ENCODE measurements at regions not wholly inside any gene's neighbourhood (a gene's known extent, or its start where the extent isn't known, plus 50 kb on each side); places are given as distances from the start of the nearest gene placed in this dataset.

DNA sequence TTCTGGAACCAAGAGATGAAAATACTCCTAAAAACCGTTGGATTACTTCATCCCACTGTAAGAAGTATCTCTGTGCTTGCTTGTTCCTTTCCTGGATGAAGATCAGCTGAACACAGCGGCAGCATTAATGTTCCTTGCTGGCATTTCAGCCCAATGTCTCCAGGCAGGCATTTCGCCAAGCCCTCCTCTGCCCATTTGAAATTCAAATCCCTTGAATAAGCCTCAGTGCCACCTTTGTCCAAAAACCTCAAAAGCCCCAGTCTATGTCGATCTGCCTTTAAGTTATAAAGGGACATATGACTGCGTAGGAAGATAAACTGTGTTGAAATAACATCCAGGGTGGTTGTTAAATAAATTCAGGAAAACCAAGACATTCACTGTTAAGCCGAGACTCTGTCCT lies 156.8 kb upstream of the PDZRN3 start:
- no peak for DNase-seq

DNA sequence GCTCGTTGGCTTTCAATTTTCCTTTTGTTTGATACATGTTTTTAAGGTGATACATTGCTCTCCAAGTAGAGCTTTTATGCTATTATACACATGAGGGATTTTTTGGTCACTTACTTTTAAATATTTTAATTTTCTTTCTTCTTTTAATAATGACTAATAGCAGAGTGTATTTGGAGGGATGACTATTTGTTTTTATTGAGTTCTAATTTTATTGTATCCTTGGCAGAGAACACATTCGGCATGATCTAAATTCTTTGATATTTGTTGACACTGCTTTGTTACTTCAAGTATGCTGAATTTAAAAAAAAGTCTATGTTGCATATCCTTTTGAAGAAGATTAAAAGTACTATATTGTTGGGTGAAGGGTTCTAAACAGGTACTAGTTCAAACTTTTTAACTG lies 149.9 kb upstream of the PDZRN3 start:
- no peak for DNase-seq

DNA sequence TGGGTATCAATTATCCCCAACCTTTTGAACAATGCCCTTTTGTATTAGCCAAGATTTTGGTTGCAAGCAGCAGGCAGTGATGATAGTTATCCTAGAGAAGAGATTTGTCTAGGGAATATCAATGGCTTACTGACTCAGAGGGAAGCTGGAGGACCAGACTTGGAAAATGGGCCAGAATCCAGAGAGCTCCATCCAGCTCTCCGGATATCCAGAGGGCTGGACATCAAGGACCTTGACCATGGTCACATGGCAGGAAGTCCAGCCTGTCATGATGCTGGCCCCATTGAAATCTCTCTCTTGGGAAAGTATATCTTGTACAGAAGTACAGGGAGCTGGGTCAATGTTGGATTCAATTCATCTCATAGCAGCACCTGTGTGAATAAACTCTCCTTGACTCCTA lies 148.5 kb upstream of the PDZRN3 start:
- DNase-seq, result no peak

DNA sequence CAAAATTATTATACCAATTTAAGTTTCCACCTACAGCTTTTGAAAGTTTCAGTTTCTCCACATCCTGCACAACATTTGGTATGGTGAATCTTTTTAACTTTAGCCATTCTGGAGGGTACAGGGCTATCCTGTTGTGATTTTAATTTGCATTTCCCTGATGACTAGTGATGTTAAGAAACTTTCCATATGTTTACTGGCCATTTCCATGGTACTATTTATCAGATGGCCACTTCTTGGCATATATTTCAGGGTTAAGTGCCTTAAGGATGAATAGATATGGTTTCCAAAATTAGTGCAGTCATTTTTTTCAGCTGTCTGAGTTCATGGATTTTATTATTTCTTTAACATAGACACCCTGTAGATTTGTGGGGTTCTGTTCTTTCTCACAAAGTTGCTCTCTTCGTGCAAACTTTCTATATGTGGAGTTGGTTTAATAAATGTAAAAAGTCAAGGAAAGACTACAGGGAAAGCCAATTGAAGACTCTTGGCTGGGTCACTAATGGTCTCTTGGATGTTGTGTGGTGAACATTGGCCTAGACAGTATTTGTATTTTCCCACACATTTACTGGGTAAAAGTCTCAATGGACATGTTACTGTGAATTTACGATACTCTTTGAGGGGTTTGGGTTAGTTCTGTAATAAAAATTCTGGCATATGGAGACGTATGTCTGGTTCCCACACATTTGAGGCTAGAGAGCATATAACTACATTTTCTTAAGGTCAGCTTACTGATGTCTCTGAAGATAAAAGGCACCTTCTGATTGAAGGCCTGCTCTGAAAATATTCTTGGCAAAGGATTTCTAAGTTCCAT lies 147.5 kb upstream of the PDZRN3 start:
- DNase-seq, result no peak

DNA sequence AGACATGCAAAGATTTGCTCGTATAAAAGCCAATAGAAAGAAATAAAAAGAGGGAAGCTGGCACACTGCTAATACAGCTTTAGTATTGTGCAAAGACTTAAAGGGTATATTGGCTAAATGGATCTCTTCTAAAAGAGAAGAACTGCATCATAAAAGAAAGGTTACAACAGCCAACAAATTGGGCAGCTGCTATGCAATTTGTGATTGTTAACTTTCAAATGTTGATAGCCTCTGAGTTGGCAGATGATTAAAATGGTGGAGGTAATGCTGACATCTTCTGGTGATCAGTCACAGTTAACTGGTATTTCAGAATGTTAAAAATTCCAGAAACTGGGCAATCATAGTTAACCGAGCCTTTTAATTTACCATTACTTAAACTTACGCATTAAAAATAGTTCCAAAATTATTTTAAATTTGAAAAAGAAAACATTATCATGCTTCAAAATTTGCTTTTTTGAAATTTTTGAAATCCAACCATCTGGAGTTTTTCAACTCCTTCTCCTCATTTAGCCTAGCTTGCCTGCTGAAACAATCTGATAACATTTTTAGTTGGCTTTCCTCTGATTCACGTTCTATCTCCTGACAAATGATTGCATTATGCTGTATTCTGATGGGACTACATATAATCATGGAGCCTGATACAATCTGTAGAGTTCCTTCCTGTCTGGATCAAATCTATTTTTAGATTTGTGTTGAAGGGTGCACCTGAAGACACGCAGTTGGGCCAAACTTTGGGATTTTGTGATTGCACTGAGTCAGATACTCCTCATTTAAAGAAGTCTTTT lies 144.0 kb upstream of the PDZRN3 start:
- DNase-seq, result no peak

DNA sequence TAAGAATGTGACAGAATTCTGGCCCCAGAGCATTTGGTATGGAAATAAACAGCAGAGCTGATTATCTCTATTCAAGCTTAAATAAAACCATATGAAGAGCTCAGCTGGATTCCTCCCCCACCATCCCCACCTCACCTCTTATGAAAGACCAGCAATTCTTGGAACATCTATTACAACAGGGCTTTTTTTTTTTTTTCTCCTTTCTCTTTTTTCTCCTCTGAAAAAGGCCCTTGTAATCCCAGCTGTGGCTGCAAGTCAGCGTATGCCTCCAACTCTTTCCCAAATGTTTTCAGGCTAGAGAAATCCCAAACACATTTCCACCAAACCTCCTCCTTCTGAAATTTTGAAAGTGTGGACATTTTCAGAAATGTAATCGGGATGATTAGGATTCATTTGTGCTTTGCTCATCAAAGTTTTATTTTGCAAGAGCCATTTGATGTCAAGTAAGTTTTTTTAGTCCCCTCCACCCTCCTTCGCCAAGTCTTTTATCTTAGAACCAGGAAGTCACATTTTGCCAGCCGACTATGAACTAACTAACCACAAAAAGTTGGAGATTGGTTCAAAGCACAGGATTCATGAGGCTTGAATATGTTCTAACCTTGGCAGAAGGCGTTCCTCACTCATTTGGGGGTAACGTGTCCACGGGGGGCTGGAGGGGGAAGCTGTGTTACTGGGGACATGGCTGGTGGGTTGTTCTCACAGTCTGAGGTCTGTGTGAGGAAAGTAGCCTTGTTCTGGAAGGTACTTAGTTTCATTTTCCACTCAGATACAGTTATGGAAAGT lies 142.0 kb upstream of the PDZRN3 start:
- no peak for DNase-seq

DNA sequence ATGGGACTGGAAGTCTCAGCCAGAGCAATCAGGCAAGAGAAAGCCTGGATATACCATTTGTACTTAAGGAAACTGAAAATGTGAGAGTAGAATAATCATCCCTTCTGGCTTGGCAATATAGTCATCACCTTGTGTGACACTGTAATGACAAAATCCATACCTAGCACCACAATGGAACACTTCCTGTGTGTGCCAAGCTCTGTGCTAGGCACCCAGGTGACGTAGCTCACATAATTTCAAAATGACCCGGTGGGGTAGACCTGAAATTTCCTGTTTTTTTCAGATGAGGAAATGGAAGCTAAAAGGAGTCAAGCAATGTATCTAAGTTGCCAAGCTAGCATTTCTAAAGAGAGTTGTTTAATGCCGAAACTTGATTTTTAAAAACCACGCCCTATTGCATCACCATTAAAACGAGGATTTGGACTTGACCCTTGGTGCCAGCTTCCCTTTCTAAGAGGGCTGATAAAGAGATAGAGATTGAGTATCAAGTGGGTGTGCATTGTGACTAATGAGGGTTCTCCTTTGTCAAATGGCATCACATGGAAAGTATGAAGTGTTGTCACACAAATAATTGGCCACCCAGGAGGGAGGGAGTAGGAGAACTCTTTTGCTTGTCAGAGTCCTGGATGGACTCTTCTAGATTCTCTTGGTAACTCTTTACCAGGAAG lies 141.3 kb upstream of the PDZRN3 start:
- DNase-seq, result no peak

DNA sequence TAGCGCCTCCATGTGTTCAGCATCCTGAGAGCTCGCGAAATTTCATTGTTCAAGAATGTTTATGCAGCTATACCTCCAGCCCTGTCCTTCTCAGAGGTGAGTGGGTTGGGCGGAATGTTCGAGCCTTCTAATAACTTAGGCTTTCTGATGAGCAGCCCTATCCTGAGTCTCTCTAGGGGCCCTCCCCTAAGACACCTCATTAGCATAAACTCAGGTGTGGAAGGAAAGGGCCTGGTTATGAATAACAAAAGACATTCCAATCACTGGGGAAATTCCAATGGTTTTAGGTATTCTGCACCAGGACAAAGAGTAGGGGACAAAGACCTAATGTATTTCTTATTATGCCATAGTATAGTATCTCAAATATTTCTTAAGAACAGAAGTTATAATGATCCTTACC lies 138.1 kb upstream of the PDZRN3 start:
- no peak for DNase-seq

DNA sequence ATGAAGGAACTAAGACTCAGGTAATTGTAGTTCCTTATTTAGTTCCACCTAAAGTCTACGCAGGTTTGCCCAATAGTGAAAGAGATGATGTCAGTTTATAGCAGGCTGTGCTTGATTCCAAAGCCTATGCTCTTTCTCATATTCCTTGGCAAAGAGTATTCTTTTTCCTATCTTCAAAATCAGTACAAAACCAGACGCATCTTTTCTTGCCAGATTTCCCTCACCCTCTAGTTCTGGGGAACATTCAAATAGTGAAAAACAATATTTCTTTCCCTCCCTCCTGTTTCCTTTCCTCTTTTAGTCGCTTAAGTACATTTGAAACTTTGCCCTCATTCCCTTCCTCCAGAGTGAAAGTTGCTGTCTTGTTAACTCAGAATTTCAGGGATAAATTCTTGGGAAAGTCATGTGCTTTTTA lies 134.6 kb upstream of the PDZRN3 start:
- no peak for DNase-seq

DNA sequence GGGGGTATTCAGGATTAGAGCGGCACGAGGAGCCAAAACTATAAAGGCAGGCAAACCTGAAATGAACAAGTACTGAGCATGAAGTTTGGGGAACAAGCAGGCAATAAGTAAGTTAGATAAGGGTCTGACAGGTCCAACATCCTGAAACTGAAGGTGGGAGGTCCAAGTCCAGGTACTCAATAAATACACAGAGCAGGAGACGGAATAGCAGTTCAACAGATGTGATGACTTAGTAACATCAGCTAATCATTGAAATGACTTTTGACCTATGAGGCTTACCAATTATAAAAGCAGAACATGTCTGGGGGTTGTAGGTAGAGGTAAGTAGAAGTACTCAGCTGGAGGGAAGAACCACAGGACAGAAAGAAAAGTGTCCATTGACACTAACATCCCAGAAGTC lies 132.8 kb upstream of the PDZRN3 start:
- DNase-seq, result no peak

DNA sequence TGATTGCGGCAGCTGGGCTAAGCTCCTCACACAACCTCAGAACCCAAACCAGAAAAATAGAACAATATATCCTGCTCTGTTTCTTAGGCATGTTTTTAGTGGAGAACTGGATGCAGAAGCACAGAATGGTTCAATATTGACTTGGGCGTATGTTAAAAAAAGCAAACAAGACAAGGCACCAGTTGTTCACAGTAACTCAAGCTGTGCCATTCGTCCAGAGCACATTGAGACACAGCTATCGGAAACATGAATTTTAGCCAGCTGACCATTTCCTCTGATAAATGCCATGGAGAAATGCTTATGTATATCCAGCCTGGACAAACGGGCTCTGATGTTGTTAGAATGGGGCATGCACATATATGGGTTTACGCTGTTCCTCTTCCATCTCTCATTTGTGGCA lies 129.2 kb upstream of the PDZRN3 start:
- DNase-seq, result no peak

DNA sequence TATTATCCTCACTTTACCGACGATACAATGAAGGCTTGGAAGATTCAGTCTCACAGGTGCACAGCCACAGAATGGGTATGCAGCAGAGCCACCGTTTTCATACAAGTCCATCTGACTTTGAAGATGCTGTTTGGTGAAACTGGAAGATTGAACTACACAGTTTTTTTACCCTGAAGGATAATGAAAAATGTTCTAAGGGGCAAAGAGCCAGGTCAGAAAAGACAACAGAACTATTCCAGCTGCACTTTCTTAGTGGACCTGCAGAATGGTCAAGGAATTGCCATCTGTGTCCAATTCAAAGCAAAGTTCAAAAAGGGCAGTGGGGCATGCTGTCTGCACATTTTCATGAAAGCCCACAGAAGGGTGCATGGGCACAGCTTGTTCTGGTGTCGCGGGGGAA lies 127.6 kb upstream of the PDZRN3 start:
- DNase-seq, result no peak

DNA sequence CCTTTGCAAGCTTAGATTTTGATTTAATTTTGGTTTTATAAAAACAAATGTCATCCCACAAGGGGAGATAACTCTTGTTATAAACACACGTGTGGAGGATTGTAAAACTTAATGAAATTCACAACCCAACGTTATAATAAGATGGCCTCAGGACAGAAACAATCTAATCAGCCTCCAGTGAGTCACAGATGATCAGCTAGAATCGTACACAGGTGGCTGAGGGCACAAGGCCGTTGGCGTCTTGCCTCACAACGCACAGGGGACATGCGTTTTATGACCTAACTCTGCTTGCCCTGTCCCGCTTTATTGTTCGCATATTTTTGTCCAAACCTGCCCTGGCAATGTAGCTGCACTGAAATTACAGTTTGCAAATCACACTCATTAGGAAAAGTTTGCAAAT lies 121.9 kb upstream of the PDZRN3 start:
- no peak for DNase-seq

DNA sequence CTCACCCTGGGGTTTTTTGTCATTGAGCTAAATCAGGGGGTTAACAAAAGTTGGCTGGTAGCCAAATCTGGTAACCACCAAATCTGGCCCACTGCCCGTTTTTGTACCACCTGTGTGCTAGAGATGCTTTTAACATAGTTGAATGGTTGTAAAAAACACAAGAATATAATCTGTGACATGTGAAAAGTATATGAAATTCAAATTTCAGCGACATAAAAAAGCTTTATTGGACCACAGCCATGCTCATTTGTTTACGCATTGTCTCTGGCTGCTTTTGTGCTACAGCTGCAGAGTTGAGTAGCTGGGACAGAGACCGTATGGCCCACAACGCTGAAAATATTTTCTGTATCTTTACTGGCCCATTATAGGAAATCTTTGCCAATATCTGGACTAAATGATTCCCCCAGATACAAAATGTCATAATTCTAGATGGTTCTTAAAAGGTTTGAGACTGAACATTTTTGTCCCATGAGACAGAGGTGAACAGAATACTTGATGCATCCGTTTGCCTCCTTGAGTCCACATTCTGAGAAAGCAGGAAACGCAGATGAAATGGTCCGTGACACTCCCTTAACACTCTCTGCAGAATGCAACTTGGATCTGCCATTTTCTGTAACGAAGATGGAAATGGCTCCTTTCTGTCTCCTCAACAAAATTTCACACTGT lies 120.9 kb upstream of the PDZRN3 start:
- DNase-seq, result no peak

DNA sequence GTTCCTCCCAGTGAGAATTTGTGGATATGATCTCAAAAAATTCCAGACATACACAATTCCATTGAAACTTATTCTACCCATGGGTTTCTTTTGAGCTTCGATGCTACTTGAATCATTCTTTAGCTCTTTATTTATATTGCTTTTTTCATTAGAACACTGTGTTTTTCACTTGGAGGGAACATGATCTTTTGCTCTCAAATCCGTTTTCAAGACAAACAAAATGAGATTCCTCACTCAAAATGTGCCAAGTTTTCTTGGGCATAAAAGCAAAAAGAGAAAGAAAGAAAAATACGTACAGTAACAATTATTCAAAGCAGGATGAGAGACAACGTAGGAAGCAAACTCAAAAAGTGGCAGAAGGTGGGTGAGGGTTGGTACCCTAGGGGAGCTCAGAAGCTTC lies 118.8 kb upstream of the PDZRN3 start:
- no peak for DNase-seq

DNA sequence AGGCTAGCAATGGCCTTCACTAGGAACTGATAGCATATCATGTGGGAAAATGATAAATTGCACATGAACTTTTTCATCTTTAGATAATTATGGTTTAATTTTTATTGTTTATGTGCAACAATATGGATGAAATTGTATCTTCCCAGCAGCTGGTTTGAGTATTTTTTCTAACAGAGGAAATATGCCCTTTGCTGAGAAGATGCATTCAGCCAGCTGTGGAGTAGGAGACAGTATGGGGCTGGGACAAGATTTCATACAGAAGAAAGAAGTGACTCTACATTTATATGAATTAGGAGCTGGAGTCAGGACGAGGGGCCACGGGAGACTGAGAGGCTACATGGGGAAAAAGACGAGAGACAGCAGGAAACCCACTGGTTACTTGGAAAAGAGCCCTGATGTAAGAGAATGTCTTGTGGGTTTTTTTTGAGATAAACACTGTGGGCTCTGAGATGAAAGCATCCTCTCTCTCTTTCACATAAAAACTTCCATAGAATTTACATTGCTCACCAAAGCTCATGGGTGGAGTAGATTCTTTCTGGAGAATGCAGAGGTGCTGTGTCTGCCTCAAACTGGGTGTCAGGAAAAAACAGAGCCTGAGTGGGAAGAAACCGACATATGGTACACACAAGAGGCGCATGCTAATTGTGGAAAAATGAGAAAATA lies 115.2 kb upstream of the PDZRN3 start:
- DNase-seq, result no peak

DNA sequence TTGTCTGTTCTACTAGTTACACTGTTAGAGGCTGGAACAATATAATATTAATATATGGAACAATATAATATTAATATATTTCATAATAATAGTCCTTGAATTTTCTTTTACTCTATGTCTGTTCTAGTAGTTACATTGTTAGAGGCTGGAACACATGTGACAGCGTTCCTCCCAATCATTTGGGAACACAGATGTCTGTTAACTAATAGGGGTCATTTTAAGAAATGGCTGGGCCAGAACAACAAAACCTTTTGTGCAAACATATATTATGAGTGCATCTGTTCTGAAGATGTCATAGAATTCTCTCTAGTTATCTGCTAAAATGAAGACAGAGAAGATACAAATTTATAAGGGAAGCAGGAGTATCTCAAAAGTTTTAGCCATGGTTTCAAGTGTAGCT lies 114.0 kb upstream of the PDZRN3 start:
- DNase-seq, result no peak

DNA sequence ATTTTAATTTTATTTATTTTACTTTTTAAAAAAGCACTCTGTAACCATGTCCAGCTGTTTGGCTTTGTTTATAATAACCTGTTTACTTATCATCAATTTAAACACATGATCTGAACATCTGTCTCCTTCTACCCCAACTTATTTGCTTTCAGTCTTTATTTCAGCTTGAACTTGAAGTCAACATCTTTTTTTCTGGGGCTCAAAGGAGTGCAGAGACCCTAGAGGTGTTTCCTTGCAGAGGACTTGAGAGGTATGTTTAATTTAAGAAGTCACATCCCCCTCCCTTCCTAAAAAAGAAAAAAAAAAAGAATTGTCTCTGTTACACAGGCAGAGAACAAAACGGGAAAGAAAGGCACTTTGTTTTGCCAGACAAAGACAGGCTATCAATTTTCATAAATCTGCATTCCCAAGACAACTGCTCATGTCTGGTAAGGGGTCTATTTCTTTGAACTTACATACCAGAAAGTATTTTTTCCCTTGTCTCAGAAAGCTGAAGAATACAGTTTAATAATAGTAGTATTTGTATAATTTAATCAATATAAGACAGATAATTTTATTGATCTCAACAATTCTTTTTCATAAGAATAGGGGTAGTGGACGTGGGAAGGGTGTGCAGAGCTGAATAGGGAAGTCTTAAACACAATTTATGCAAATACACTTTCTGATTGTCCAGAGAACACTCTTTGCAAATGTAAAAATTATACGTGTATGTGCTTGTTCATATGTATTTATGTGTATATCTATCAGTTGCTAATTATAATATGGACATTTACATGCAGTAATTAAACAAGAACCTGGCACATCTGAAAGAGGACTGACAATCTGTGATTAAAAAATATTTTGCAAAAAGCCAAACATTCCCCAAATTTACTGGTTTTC lies 109.7 kb upstream of the PDZRN3 start:
- DNase-seq, result no peak

DNA sequence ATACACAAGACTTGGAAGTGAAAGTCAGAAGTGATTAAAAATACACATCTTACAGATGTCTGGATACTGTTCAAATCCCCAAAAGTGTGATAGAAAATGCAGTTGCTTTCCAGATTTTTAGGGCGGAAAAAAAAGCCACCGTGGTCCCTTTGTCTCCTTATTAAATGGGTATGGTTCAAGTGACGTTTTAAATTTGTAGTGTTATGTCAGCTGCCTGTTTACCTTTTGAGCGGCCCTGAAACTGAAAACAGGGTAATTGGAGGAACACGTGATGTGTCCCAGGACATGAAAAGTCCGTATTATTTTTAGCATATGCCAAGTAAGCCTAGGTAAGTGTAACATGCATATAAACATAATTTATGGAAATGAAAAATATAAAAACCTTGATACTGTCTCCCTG lies 109.0 kb upstream of the PDZRN3 start:
- DNase-seq, result no peak

DNA sequence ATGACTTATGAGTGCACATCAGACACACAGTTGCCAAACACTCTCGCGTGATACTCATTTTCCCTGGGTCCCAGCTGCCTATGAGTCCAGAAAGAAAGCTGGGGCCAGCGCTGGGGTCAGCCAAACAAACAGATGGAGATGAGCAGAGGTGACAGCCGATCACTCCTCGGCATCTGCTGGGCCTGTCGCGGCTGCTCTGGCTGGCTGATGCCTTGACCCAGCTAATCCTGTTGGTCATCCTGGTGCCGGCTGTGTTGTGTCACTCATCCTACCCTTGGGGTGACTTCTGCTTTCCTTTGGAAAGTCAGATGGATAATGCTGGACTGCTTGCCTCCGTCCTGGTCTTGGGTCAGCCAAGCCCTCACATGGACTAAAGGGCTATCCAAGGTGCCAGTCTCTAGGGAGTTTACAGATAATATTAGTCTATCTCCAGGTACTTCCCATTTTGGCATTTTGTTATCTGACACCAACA lies 105.3 kb upstream of the PDZRN3 start:
- no peak for DNase-seq

DNA sequence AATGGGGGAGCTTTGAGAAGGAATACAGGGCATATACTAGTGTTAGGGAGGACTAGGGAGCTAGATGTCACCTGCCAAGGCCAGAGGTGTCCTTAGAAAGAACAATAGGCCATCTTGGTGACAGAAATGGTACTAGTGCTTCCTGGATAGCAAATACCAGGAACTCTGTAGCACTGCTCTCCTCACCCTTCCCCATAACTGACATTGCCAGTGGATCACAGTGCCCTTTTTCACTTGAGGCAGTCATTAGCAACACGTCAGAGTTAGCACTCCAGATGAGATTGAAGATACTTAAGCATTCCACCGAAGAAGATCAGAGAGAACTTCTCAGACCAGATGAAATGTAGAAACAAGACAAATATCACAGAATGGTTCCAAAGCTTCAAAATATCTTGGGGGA lies 103.1 kb upstream of the PDZRN3 start:
- DNase-seq, result no peak

Measured in CD4-positive, alpha-beta T cell treated with Interleukin-4 for 4 hours (primary cell).